CD4-positive, alpha-beta memory T cell (primary cell): ENCODE measurements at regions not wholly inside any gene's neighbourhood (a gene's known extent, or its start where the extent isn't known, plus 50 kb on each side); places are given as distances from the start of the nearest gene placed in this dataset.
A peak's percentile ranks its signal among the peaks of the same experiment; 100 is the strongest.

Experiments
- CTCF ChIA-PET: fragments of 350-600 bp; sonication (Branson Sonifier 250); formaldehyde crosslinking; loops from one replicate; lab custom pipeline; 2021; ENCODE audit warnings: inconsistent platforms; ENCODE audit not compliant: partially characterized antibody; lab: Charles Lee
- POLR2A ChIA-PET: fragments of 350-600 bp; sonication (Branson Sonifier 250); formaldehyde crosslinking; loops from one replicate; lab custom pipeline; 2021; ENCODE audit not compliant: partially characterized antibody; lab: Charles Lee
- DNase-seq, 5 donors: peaks; one replicate each; pipeline versions ENCODE4 v3.0.0 to v3.0.0-alpha.2; 2020 to 2022; ENCODE audit warnings: mixed read lengths in 1 of 5
- H3K27ac ChIP-seq: one replicate; pipeline ENCODE4 v1.7.0; 2013; ENCODE audit warnings: low read depth, low read length
- H3K27me3 ChIP-seq: 2 replicates; pipeline ENCODE4 v1.7.0; 2013; ENCODE audit warnings: mild to moderate bottlenecking, low read length, moderate library complexity; ENCODE audit not compliant: insufficient read depth
- H3K36me3 ChIP-seq: 2 replicates; pipeline ENCODE4 v1.7.0; 2013; ENCODE audit warnings: mild to moderate bottlenecking, low read length, moderate library complexity; ENCODE audit not compliant: insufficient read depth
- H3K4me1 ChIP-seq: 2 replicates; pipeline ENCODE4 v1.7.0; 2013; ENCODE audit warnings: mild to moderate bottlenecking, low read length, moderate library complexity; ENCODE audit not compliant: insufficient read depth
- H3K4me3 ChIP-seq, 2 donors: one replicate each; pipeline ENCODE4 v1.7.0; 2013; ENCODE audit warnings: low read length in 2 of 2, mild to moderate bottlenecking in 1 of 2
- H3K9me3 ChIP-seq, 2 donors: one replicate each; pipeline ENCODE4 v1.7.0; 2013; ENCODE audit warnings: low read length in 2 of 2, control low read depth in 1 of 2; ENCODE audit not compliant: control insufficient read depth in 1 of 2
- H3K27ac Mint-ChIP-seq, 7 donors: one replicate each; pipeline ENCODE4 v1.8.0; 2020 to 2021; ENCODE audit warnings: mixed read lengths in 7 of 7, mild to moderate bottlenecking in 6 of 7, inconsistent platforms in 3 of 7, moderate library complexity in 3 of 7
- H3K27me3 Mint-ChIP-seq, 2 donors: one replicate each; pipeline ENCODE4 v1.8.0; 2020 to 2021; ENCODE audit warnings: mixed read lengths in 2 of 2
- H3K36me3 Mint-ChIP-seq, 2 donors: one replicate each; pipeline ENCODE4 v1.8.0; 2020 to 2021; ENCODE audit warnings: mixed read lengths in 2 of 2, inconsistent platforms in 1 of 2, mild to moderate bottlenecking in 1 of 2
- H3K4me1 Mint-ChIP-seq, 4 donors: one replicate each; pipeline ENCODE4 v1.8.0; 2020 to 2021; ENCODE audit warnings: mixed read lengths in 4 of 4, mild to moderate bottlenecking in 1 of 4
- H3K4me3 Mint-ChIP-seq, 8 donors: one replicate each; pipeline ENCODE4 v1.8.0; 2020 to 2021; ENCODE audit warnings: mixed read lengths in 8 of 8, mild to moderate bottlenecking in 7 of 8, moderate library complexity in 6 of 8, inconsistent platforms in 3 of 8
- H3K9me3 Mint-ChIP-seq, 8 donors: one replicate each; pipeline ENCODE4 v1.8.0; 2020 to 2021; ENCODE audit warnings: mixed read lengths in 8 of 8, mild to moderate bottlenecking in 5 of 8, inconsistent platforms in 3 of 8, moderate library complexity in 1 of 8
- intact Hi-C: fragments of 100-400 bp; cut with micrococcal nuclease; formaldehyde crosslinking; loops from one replicate; pipeline ENCODE4 v1.15.1; 2023

- no peak overlapping the region for H3K4me3 Mint-ChIP-seq
- Histone ChIP-seq H3K4me3 (no peak overlapping the region), H3K27me3 (no peaks in the 10 kb centered on the region), H3K27ac (no peak overlapping the region), H3K9me3 (no peaks in the 10 kb centered on the region), H3K36me3 (no peaks in the 10 kb centered on the region), H3K4me1 (peaks cover 20% of the 10 kb centered on the region)
- H3K27me3 Mint-ChIP-seq = no peaks in the 10 kb centered on the region
- no peaks in the 10 kb centered on the region for H3K36me3 Mint-ChIP-seq
- H3K4me1 Mint-ChIP-seq = peaks cover 14 to 23% (median 18%) of the 10 kb centered on the region in 4 donors
- ChIA-PET CTCF (interaction anchor here (0.6 to 11.4 kb wide), 9 partner anchors 20 to 514 kb away, joined by 3 to 135 read pairs (median 5); no protein-coding TSS in a partner anchor), POLR2A (interaction anchor here (1.8 kb wide), 1 partner anchor 31 kb away, joined by 7 read pairs; no protein-coding TSS in a partner anchor)
- DNase-seq = no peak
- H3K27ac Mint-ChIP-seq = no peak overlapping the region
- intact Hi-C loops = loop anchor here (10.0 kb wide), 1 partner anchor 511 kb away; no protein-coding TSS in a partner anchor
- H3K9me3 Mint-ChIP-seq = no peaks in the 10 kb centered on the region
Measured at GRCh38 chr1:93815366-93816110, 63.5 kb downstream of the DNTTIP2 start.

- peaks cover 14 to 23% (median 18%) of the 10 kb centered on the region in 4 donors for H3K4me1 Mint-ChIP-seq
- no peak overlapping the region for H3K27ac Mint-ChIP-seq
- H3K27me3 Mint-ChIP-seq = no peaks in the 10 kb centered on the region
- Histone ChIP-seq H3K27me3 (no peaks in the 10 kb centered on the region), H3K4me3 (no peak overlapping the region), H3K9me3 (no peaks in the 10 kb centered on the region), H3K27ac (no peak overlapping the region), H3K4me1 (peaks cover 20% of the 10 kb centered on the region), H3K36me3 (no peaks in the 10 kb centered on the region)
- no peaks in the 10 kb centered on the region for H3K9me3 Mint-ChIP-seq
- no peak overlapping the region for H3K4me3 Mint-ChIP-seq
- ChIA-PET POLR2A (interaction anchor here (1.8 kb wide), 1 partner anchor 31 kb away, joined by 7 read pairs; no protein-coding TSS in a partner anchor), CTCF (interaction anchor here (0.6 to 11.4 kb wide), 10 partner anchors 21 to 514 kb away, joined by 3 to 135 read pairs (median 4); no protein-coding TSS in a partner anchor)
- no peaks in the 10 kb centered on the region for H3K36me3 Mint-ChIP-seq
- no peak for DNase-seq
- intact Hi-C loops = loop anchor here (1.0 to 10.0 kb wide), 3 partner anchors 186 to 510 kb away; no protein-coding TSS in a partner anchor
Measured at GRCh38 chr1:93814795-93815340, 64.1 kb downstream of the DNTTIP2 start.

GRCh38 chr1:93814059-93814794 is 64.8 kb downstream of the DNTTIP2 start:
- no peak overlapping the region for H3K4me3 Mint-ChIP-seq
- CTCF ChIA-PET = interaction anchor here (0.6 to 11.4 kb wide), 14 partner anchors 9 to 513 kb away, joined by 3 to 135 read pairs (median 4); no protein-coding TSS in a partner anchor
- POLR2A ChIA-PET = interaction anchor here (1.8 kb wide), 1 partner anchor 32 kb away, joined by 7 read pairs; no protein-coding TSS in a partner anchor
- intact Hi-C loops = loop anchor here (1.0 to 10.0 kb wide), 3 partner anchors 185 to 509 kb away; no protein-coding TSS in a partner anchor
- Histone ChIP-seq H3K4me3 (no peak overlapping the region), H3K4me1 (peaks cover 20% of the 10 kb centered on the region), H3K27ac (no peak overlapping the region), H3K27me3 (no peaks in the 10 kb centered on the region), H3K9me3 (no peaks in the 10 kb centered on the region), H3K36me3 (no peaks in the 10 kb centered on the region)
- no peak overlapping the region for H3K27ac Mint-ChIP-seq
- DNase-seq = peak in 4 of 5 donors; percentile 33 to 51 (median 38)
- no peaks in the 10 kb centered on the region for H3K36me3 Mint-ChIP-seq
- H3K4me1 Mint-ChIP-seq = peaks cover 13 to 23% (median 17%) of the 10 kb centered on the region in 4 donors
- H3K9me3 Mint-ChIP-seq = no peaks in the 10 kb centered on the region
- H3K27me3 Mint-ChIP-seq = no peaks in the 10 kb centered on the region

GRCh38 chr1:93813076-93813475 is 65.9 kb downstream of the DNTTIP2 start:
- Histone ChIP-seq H3K36me3 (no peaks in the 10 kb centered on the region), H3K4me1 (peaks cover 14% of the 10 kb centered on the region), H3K27me3 (no peaks in the 10 kb centered on the region), H3K27ac (no peak overlapping the region), H3K4me3 (no peak overlapping the region), H3K9me3 (no peaks in the 10 kb centered on the region)
- DNase-seq = no peak
- intact Hi-C loops = loop anchor here (10.0 kb wide), 1 partner anchor 508 kb away; no protein-coding TSS in a partner anchor
- Mint-ChIP-seq H3K27ac (no peak overlapping the region), H3K27me3 (no peaks in the 10 kb centered on the region), H3K9me3 (peaks cover 0 to 6% (median under 1%) of the 10 kb centered on the region in 8 donors), H3K4me3 (no peak overlapping the region), H3K4me1 (peaks cover 7 to 16% (median 11%) of the 10 kb centered on the region in 4 donors), H3K36me3 (peaks cover 0 to 5% of the 10 kb centered on the region in 2 donors)
- POLR2A ChIA-PET = no interaction called here
- CTCF ChIA-PET = interaction anchor here (0.9 to 11.4 kb wide), 7 partner anchors 10 to 183 kb away, joined by 3 to 135 read pairs (median 5); no protein-coding TSS in a partner anchor

- Mint-ChIP-seq H3K4me1 (no peaks in the 10 kb centered on the region), H3K4me3 (no peak overlapping the region), H3K9me3 (peaks cover 0 to 14% (median 4%) of the 10 kb centered on the region in 8 donors), H3K36me3 (peaks cover 0 to 16% of the 10 kb centered on the region in 2 donors), H3K27me3 (no peaks in the 10 kb centered on the region), H3K27ac (peak overlapping the region in 1 of 7 donors; percentile 5)
- Histone ChIP-seq H3K4me1 (no peaks in the 10 kb centered on the region), H3K4me3 (no peak overlapping the region), H3K27ac (no peak overlapping the region), H3K36me3 (no peaks in the 10 kb centered on the region), H3K27me3 (no peaks in the 10 kb centered on the region), H3K9me3 (no peaks in the 10 kb centered on the region)
- intact Hi-C loops = loop anchor here (10.0 kb wide), 1 partner anchor 507 kb away; no protein-coding TSS in a partner anchor
- POLR2A ChIA-PET = no interaction called here
- CTCF ChIA-PET = interaction anchor here (0.8 to 11.4 kb wide), 5 partner anchors 12 to 790 kb away, joined by 3 to 135 read pairs (median 4); no protein-coding TSS in a partner anchor
- no peak for DNase-seq
Measured at GRCh38 chr1:93811326-93812065, 67.5 kb downstream of the DNTTIP2 start.

- no peaks in the 10 kb centered on the region for H3K4me1 ChIP-seq
- POLR2A ChIA-PET = no interaction called here
- H3K27ac ChIP-seq = no peak overlapping the region
- H3K4me1 Mint-ChIP-seq = no peaks in the 10 kb centered on the region
- H3K27me3 Mint-ChIP-seq = no peaks in the 10 kb centered on the region
- CTCF ChIA-PET = interaction anchor here (0.7 to 11.4 kb wide), 2 partner anchors 180 to 934 kb away, joined by 3 to 135 read pairs; no protein-coding TSS in a partner anchor
- H3K9me3 Mint-ChIP-seq = peaks cover 0 to 14% (median 4%) of the 10 kb centered on the region in 8 donors
- H3K36me3 Mint-ChIP-seq = peaks cover 0 to 22% of the 10 kb centered on the region in 2 donors
- intact Hi-C loops = loop anchor here (10.0 kb wide), 1 partner anchor 506 kb away; no protein-coding TSS in a partner anchor
- DNase-seq = no peak
- H3K27me3 ChIP-seq = no peaks in the 10 kb centered on the region
- H3K9me3 ChIP-seq = no peaks in the 10 kb centered on the region
- H3K4me3 ChIP-seq = no peak overlapping the region
- H3K27ac Mint-ChIP-seq = no peak overlapping the region
- no peak overlapping the region for H3K4me3 Mint-ChIP-seq
- no peaks in the 10 kb centered on the region for H3K36me3 ChIP-seq
Measured at GRCh38 chr1:93810316-93810715, 68.7 kb downstream of the DNTTIP2 start.
